NCI-H146 (cell line): ENCODE measurements at regions not wholly inside any gene's neighbourhood (a gene's known extent, or its start where the extent isn't known, plus 50 kb on each side); places are given as distances from the start of the nearest gene placed in this dataset.
A peak's percentile ranks its signal among the peaks of the same experiment; 100 is the strongest.

ENCODE experiments used
- DNase-seq: peaks from one replicate; lab custom pipeline; 2025; lab: John Stamatoyannopoulos, UW

DNA sequence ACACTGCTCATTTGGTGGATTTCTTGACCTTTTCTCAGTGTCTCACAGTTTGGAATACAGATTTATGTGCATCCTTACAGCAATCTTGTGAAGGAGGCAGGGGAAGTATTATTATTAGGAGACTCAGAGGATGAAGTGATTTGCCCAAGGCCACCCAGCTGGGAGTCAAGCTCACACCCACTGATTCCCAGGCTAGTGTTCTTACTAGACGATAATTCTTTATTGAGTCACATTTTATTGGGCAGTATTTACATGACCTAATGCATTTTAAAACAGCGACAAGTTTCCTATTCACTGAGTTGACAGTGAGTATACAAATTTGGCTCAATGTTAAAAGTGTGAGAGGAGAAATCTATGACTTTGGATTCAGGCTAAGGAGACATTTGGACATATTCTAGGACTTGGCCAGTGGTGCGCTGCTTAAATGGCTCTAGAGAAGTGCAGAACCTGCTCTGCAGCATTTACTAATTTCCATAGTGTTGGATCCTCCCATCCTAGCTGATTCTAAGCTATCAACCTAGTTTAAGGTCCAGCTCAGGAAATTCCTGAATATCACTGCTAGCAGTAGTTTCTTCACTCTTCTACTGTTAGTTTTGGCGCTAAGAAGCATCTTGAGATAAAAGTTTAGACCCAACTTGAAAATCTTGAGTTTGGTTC is 199.3 kb downstream of the MTX2 start:
- no peak for DNase-seq

DNA sequence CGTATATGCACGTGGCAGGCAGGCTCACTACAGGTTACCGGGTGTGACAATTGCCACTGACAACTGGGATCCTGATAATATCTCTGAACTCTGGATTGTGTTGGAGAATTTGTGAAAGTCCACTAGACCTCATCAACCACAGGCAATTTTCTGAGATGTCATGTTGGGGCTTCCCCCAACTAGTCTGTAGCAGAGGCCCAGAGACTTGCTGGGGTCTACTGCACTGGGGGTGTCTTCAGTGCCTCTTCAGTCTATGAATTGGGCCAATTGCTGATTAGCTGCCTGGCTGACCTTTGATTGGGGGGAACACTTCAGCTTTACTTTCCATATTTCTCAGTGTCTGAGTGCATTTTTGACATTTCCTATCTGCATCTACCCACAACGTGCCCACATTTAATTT is 201.5 kb downstream of the MTX2 start:
- no peak for DNase-seq

DNA sequence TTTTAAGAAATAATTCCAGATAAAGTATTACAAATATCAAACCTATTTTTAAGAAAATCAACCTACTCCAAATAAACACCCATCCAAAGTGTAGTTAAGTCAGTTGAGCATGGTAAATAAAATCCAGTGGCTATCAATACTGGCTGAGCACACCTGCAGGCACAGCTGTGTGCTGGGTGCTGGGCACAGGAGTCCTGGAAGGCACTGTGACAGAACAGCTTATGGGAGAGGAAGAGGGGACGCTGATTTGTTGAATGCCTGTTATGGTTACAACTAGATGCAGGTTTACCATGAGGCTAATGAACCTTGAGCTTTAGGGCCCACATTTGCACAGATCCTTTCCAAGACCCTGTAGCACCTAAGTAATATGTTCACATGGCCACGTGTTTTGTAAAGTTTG is 202.7 kb downstream of the MTX2 start:
- no peak for DNase-seq

DNA sequence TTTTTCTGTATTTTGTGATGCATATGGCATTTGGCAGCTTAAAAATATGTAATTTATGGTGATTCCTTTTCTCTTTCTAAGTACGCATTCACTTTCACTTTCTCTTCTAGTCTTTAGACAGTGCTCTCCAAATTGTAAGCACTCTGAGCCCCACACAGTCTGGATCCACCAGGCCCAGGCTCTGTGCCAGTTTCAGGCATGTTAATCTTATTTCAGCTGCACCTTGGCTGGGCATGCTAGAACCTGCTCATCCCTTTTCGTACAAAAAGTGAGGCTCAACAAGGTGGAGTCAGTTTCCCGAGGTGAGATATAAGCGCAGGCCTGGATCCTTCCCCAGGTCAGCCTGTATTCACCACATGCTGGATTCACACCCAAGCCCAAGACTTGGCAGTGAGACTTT is 203.9 kb downstream of the MTX2 start:
- no peak for DNase-seq

DNA sequence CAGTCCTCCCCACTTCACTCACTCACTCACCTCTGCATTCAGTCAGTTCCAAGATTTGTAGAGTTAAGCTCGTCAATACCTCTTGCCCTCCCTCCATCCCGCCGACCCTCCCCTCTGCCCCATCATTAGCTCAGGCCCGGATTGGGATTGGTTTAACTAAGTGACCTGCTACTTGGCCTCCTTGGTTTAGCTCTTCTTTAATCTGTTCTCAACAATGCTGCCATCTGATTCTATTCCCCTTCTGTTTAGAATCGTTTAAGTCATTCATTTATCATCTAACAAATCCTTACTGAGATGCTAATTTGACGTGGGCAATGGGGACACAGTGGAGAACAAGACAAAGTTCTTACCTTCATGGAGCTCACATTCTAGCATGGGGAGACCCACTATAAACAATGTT is 204.6 kb downstream of the MTX2 start:
- no peak for DNase-seq

DNA sequence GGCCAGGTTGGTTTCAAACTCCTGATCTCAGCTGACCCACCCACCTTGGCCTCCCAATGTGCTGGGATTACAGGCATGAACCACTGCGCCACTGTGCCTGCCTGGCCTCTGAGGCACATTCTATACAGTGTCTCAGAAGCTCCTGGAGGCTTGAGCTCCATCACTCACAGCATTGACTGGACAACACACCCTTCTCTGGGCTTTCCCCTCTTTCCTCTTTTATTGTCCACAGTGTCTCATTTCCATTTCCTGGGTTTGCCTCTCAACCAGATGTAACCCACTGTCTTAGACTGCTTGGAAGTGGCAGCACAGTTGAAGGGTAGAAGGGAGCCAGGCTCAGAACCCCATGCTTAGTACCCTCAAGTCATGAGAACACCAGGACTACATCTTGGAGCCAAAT is 208.1 kb downstream of the MTX2 start:
- DNase-seq, result no peak

DNA sequence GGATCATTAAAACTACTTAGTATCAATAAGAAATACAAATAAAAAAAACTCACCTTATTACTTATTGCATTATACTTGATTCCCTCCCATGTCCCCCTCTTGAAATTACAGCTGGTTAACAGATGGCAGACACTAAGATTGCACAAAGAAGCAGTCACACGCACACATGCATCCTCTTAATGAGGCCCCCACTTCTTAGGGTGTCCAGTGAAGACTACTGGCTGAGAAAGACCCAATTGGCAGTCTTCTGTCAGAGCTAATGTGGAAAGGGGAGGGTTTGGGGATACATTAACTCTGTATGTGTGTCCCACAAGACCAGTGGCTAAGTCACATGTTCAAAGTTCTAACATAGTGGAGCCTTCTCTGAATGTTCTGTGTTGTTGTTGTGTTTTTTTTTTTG is 210.7 kb downstream of the MTX2 start:
- DNase-seq, result no peak

DNA sequence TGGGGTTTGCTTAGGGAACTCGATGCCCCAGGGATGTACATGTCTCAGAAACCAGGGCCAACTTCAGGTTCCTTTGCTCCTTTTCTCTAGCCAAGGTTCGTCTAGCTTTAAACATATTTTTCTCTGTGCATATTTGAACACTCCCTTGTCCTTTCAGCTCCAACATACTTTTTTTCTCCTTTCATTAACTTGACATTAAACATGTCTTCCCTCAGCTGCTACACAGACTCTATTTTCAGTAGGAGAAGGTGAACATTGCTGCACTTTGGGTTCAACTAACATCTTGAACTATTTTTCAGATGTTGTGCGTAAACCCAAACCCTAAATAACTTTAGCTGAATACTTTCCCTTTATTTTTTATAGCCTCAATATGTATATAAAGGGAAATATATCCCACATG is 212.9 kb downstream of the MTX2 start:
- no peak for DNase-seq

DNA sequence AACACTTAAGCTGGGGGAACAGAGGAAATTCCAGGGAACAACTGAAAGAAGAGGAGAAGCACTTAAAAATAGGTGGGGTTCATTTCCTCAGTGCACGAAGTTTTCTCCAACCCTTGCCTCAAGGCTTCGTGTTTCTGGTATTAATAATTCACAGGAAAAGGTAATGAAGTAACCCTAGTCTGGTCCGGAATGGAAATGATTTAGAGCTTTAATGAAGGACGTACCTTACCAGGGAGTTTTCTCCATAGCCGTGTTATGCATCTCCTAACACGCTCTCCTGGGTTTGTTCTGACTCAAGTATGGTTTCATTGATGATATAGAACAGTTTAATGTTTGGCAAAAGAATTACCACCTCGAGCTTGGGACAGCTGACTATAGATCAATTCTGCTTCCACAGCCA is 214.2 kb downstream of the MTX2 start:
- DNase-seq, result no peak

DNA sequence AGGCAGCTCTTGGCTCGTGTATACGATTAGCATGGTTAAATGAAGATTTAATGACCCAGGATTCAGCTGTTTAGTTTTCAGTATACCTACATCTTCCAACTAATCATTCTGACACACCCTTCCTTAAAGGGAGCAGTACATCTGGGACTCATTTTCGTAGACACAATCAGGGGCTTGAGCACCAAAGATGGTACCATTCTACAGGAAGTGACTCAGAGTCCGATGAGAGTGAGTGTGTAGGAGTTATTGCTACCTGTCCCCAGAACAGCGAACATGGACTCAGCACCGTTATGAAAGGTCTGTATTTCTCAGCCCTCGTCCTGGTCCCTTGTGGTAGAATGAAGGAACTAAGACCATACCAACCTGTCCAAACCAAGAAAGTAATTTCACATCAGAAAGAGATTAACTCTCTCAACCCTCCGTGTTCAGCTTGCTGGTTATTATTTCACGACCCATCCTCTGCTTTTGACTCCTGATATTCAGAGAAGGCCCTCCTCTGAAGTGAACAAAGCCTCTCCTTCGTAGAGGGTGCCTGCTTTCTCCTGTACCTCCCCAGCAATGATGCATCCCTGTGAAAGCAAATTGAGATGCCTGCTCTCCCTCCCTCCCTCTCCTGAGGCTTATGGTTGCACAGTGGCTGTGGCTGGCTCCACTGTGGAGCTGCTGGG is 214.8 kb downstream of the MTX2 start:
- no peak for DNase-seq

DNA sequence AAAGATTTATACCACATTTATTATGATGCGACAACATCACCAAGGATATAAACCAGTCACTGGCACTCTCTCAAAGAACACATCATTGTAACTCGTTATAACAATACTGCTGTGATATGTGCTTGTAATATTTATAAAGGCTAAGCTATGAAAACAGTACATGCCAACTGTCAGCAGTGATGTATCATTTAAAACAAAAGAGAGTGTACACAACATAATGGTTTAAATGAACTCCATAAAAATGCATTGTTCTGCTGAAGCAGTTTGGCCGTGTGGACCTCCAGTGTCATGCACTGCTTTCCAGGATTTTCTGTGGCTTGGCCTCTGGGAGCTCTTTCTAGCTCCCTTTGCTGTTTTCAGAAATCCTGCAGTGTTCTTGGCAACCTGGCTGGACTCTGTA is 215.6 kb downstream of the MTX2 start:
- no peak for DNase-seq

DNA sequence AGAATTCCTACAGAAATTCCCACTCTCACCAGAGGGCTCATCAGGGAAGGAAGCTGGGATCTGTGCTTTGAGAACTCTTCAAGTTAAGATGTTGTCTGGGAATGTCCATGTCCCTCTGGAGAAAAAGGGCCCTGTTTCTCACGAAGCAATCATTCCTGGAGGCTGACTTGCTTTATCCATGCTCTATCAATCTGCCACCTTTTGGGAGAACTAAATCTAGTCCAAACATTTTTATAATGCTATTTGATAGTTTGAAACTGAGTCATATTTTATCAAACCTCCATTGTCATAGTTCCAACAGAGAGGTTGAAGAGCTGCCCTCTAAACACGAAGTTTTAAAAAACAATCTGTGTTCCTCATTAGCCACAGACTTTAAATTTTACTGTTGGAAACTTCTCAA is 219.2 kb downstream of the MTX2 start:
- no peak for DNase-seq

DNA sequence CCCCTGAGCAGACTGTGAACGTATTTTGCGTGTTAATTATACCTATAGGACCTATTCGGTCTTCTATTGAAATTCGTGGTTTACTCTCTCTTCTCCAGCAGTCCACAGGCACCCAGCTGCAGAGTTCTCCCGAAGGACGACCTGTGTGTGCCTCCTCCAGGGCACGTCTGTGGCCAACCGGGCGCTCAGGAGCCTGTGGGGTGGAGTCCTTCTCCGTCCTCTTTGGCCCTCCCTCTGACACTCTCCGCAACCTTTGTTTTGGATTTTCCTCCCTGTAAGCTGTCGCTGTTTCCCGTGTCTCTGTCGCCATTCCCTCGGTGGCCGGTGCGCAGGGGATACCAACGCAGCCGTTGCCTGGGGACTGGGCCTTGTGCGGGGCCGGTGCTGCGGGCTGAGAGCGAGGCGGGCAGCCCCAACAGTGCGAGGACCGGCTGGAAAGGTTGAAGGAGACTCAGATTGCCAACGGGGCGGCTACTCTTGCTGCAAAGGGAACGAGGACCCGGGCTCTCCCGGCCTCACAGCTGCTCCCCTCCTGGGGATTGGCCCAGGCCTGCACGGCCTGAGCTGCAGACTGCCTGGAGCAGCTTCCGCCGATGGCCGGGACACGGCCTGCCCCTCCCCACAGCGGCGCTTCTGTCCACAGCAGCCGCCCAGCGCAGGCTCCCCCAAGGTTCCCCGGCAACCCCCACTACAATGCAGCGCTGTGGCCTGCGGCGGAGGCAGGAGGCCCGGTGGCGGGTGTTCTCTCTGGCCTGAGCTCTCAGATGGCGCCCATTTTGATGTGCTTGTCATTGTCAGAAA is 221.0 kb downstream of the MTX2 start:
- DNase-seq, result no peak

DNA sequence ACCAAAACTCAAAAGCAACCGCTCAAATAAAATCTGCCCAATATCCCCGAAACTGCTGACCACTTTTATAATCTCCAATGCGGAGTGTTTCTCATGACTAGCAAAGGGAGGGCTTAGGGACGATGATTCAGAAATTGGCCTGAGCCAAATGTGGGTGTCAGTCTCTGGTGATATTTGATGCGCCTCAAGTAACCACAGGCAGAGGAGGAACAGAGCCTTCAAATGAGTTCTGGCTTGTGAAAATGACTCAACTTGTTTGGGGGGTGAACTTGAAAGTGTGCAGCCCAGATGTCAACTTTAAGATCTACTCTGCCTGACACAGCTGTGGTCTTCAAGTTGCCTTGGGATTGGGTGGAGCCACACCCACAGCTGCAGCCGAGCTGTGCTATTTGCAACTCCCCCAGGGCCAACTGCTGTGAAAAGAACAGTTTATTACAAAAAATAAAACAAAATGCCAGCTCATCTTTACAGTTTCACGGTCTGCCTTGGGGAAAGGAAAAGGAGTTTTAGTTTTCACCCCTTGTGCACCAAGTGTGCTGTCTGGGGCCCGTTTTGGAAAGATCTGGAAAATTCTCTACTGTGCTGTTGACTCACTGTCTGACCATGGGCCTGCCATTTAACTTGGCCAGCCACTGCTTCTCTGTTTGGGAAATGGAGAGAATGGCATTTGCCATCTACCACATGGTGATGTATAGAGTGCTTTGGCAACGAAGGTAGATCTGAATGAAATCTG is 222.1 kb downstream of the MTX2 start:
- DNase-seq, result no peak

DNA sequence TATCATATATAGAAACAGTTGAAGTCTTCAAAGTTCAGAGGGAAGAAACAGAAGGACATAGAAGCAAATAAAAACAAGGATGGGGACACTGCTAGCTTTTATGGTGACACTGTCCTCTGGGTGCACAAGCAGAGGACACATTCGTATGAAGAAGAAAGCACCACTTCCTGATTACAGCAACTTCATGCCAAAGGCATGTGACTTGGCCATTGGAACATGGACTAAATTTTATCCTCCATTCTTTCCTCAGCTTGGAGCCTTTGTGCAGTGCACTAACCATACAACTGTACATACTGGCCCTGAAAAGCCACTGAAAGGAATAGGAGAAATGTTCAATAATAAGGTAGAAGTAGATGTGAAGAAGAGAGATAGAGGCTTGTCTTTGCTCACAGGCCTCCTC is 223.3 kb downstream of the MTX2 start:
- DNase-seq, result no peak

DNA sequence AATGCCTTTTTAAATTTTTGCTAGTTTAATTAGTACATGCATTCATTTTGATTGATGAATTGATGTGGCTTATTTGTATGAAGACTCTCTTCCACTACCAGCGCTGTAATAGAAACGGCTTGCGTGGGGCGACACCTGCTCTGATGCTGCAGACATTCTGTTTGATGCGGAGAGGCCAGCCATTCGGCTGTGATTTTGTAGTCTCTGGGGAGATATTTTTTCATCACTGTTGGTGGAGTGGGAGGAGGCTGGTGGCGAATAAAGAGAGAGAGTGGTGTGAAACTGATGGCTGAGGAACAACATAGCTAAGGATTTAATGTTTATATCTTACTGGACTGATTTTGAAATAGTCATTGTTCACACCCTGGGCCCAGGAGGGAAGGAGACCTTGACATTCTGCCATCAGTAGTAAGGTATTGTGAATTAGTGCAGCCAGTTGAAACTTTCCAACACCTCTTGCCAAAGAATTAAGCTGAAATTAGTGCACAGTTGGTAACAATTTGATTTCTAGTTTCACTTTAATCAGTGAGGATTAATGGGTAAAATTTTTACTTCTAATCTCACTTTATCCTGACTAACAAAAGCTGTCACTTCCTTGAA is 224.1 kb downstream of the MTX2 start:
- DNase-seq, result no peak

DNA sequence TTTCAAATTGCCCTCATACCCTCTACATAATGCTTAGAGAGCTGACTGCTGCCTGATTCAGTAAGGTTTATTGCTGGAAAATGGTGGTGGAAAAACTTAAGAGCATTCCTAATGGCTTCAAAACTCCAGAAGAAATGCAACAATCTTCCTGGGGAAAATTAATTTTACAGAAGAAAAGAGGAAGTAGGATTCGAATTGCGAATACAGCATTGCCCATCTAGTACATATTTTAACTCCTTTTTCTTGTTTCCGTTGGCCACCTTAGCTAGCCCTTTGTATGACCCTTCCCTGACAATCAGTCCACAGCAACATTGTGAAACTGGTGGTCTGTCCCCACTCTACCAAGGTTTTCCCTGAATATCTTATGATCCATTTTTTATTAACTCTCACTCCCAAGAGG is 224.7 kb downstream of the MTX2 start:
- no peak for DNase-seq

DNA sequence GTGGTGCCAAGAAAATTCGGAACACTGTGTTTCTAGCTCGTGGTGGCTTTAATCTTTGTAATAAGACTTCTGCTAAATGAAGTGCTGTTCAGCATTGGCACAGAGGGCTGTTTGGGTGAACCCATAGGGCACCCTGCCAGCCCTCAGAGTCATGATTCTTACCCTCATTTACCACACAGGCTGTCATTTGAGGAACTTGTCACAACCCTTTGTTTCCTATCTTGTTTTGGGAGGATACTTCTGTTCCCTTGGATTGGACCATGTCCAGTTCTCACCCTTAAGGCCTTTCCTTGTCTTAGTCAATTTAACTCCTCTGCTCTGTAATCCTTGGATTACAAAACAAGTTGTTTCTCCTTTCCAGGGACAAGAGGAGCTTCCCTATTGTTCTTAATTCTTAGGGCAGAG is 225.7 kb downstream of the MTX2 start:
- no peak for DNase-seq

DNA sequence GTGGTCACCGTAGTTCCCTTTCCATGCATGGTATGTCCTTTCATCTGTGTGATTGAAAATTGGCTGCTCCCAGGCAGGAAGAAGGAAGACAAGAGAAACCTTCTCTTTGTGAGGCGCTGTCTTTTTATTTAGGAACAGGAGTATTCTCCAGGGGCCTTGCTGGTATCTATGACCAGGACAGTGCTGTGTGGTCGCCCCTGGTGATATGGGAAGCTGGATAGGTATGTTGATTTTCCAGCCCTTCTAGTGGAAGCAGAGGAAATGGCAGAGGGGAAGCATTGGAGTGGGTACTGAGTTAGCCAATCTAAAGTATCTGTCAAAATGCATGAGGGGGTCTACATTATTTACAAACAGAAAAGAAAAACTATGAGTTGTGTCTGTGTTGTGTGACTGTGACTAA is 226.6 kb downstream of the MTX2 start:
- no peak for DNase-seq

DNA sequence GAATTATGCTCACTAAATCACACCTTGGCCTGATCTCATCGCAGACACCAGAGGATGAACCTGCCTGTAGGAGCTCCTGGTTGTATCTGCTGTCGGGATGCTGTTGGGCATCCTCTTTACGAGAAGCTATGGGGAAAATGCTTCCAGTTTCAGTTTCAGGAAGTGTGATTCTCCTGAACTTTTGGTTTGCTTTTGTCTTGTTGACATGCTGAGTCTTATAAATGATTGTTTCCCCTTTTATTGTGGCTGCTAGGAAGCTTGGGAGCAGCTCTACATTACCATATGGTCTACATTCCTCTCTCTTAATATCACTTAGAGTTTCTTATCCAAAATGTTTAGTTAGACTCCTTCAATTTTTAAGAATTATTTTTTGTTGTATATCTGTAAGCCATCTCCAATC is 227.5 kb downstream of the MTX2 start:
- DNase-seq, result no peak

DNA sequence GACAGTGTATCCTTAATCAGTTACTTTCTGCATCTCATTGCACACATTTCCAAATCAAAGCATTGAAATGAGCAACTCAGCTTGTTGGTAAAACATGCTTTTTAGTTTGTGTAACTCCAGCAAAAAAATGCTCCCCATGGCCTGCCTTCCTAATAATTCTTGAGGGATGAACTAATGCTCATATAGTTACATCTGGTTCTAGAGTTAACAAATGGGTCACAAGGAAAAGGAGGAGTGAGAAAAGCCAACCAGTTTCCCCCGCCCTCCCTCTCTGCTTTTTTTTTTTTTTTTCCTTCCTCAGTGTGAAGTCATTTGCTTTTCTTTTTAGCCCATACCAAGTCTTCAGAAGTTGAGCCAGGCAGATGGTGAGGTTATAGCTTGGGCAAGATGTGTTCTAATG is 231.7 kb downstream of the MTX2 start:
- no peak for DNase-seq

DNA sequence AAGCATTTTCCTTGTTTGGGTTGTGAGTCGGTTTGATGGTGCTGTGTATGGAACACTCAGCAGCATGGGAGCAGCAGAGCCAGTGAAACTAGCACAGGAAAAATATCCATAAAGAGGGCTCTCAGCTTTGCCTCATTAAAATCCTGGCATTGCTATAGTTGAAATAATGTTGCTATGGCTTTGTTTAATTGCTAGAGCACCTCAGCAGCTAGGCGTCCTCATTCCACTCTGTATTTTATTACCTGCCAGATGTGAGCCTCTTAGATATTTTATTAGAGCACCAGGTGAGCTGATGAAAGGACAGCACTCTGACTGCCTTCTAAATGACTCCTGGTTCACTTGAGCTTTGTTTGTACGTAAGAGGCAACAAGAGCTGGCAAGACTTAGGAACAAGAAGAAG is 232.4 kb downstream of the MTX2 start:
- DNase-seq, result peak; percentile 2
